ENCODE measurements at regions not wholly inside any gene's neighbourhood (a gene's known extent, or its start where the extent isn't known, plus 50 kb on each side); places are given as distances from the start of the nearest gene placed in this dataset.

- Histone ChIP-seq H2AFZ (ENCODE audit: low read depth, low read length) (no peak overlapping the region), H3K27ac (ENCODE audit: low read length) (no peak overlapping the region), H3K9me3 (ENCODE audit: insufficient read depth, low read length) (no peaks in the 10 kb centered on the region), H3K9ac (ENCODE audit: low read length) (no peak overlapping the region), H3K4me2 (ENCODE audit: low read length) (no peak overlapping the region), H3K4me1 (ENCODE audit: low read length) (no peaks in the 10 kb centered on the region), H3K4me3 (ENCODE audit: low read length) (no peak overlapping the region), H3K27me3 (ENCODE audit: low read depth, low read length) (no peaks in the 10 kb centered on the region), H3K36me3 (replicated peaks; ENCODE audit: low read depth, low read length) (no peaks in the 10 kb centered on the region), H4K20me1 (ENCODE audit: insufficient read depth, low read length) (no peaks in the 10 kb centered on the region), H3K79me2 (ENCODE audit: low read length) (no peaks in the 10 kb centered on the region)
- no peak for TF ChIP-seq EZH2phosphoT487 (IDR thresholded peaks at IDR 0.05; ENCODE audit: low read depth)
- no peak for TF ChIP-seq CTCF (IDR thresholded peaks at IDR 0.05; ENCODE audit: low read depth, low read length)
Observed at GRCh38 chr4:13316354-13316753, 167.8 kb downstream of the RAB28 start.

GRCh38 chr4:13313856-13314255, 170.3 kb downstream of the RAB28 start:
- TF ChIP-seq CTCF (IDR thresholded peaks at IDR 0.05; ENCODE audit: low read depth, low read length) (no peak), EZH2phosphoT487 (IDR thresholded peaks at IDR 0.05; ENCODE audit: low read depth) (no peak)
- Histone ChIP-seq H3K27me3 (ENCODE audit: low read depth, low read length) (no peaks in the 10 kb centered on the region), H4K20me1 (ENCODE audit: insufficient read depth, low read length) (no peaks in the 10 kb centered on the region), H3K36me3 (replicated peaks; ENCODE audit: low read depth, low read length) (no peaks in the 10 kb centered on the region), H3K9me3 (ENCODE audit: insufficient read depth, low read length) (no peaks in the 10 kb centered on the region), H3K27ac (ENCODE audit: low read length) (no peak overlapping the region), H2AFZ (ENCODE audit: low read depth, low read length) (no peak overlapping the region), H3K4me2 (ENCODE audit: low read length) (no peak overlapping the region), H3K4me1 (ENCODE audit: low read length) (no peaks in the 10 kb centered on the region), H3K4me3 (ENCODE audit: low read length) (no peak overlapping the region), H3K79me2 (ENCODE audit: low read length) (no peaks in the 10 kb centered on the region), H3K9ac (ENCODE audit: low read length) (no peak overlapping the region)

- Histone ChIP-seq H2AFZ (ENCODE audit: low read depth, low read length) (no peak overlapping the region), H3K4me1 (ENCODE audit: low read length) (no peaks in the 10 kb centered on the region), H3K27ac (ENCODE audit: low read length) (no peak overlapping the region)
Observed at GRCh38 chr4:13312264-13312663, 171.9 kb downstream of the RAB28 start.

GRCh38 chr4:13309751-13310150, 174.4 kb downstream of the RAB28 start:
- no peaks in the 10 kb centered on the region for H3K36me3 ChIP-seq (replicated peaks; ENCODE audit: low read depth, low read length)
- H3K27ac ChIP-seq (ENCODE audit: low read length) = no peak overlapping the region
- H2AFZ ChIP-seq (ENCODE audit: low read depth, low read length) = no peak overlapping the region
- H4K20me1 ChIP-seq (ENCODE audit: insufficient read depth, low read length) = no peaks in the 10 kb centered on the region
- TF ChIP-seq CTCF (IDR thresholded peaks at IDR 0.05; ENCODE audit: low read depth, low read length) (no peak), EZH2phosphoT487 (IDR thresholded peaks at IDR 0.05; ENCODE audit: low read depth) (no peak)
- H3K9me3 ChIP-seq (ENCODE audit: insufficient read depth, low read length) = no peaks in the 10 kb centered on the region
- no peaks in the 10 kb centered on the region for H3K27me3 ChIP-seq (ENCODE audit: low read depth, low read length)
- H3K79me2 ChIP-seq (ENCODE audit: low read length) = no peaks in the 10 kb centered on the region
- H3K9ac ChIP-seq (ENCODE audit: low read length) = no peak overlapping the region
- H3K4me1 ChIP-seq (ENCODE audit: low read length) = no peaks in the 10 kb centered on the region
- H3K4me3 ChIP-seq (ENCODE audit: low read length) = no peak overlapping the region
- H3K4me2 ChIP-seq (ENCODE audit: low read length) = no peak overlapping the region

More at GRCh38 chr4:13312264-13312663, 171.9 kb downstream of the RAB28 start:
- Histone ChIP-seq H4K20me1 (ENCODE audit: insufficient read depth, low read length) (no peaks in the 10 kb centered on the region), H3K9ac (ENCODE audit: low read length) (no peak overlapping the region), H3K36me3 (replicated peaks; ENCODE audit: low read depth, low read length) (no peaks in the 10 kb centered on the region), H3K79me2 (ENCODE audit: low read length) (no peaks in the 10 kb centered on the region), H3K27me3 (ENCODE audit: low read depth, low read length) (no peaks in the 10 kb centered on the region), H3K9me3 (ENCODE audit: insufficient read depth, low read length) (no peaks in the 10 kb centered on the region), H3K4me2 (ENCODE audit: low read length) (no peak overlapping the region), H3K4me3 (ENCODE audit: low read length) (no peak overlapping the region)
- TF ChIP-seq CTCF (IDR thresholded peaks at IDR 0.05; ENCODE audit: low read depth, low read length) (no peak), EZH2phosphoT487 (IDR thresholded peaks at IDR 0.05; ENCODE audit: low read depth) (no peak)
